SHP77 treated with DMSO at 0.1 percent for 48 hours (cell line): ENCODE measurements at regions not wholly inside any gene's neighbourhood (a gene's known extent, or its start where the extent isn't known, plus 50 kb on each side); places are given as distances from the start of the nearest gene placed in this dataset.
"Not testable (repeated sequence)": the region's sequence is repeated elsewhere in the genome, so short reads cannot be mapped to it uniquely, and the experiment has no call there.

ENCODE experiments used
- DNase-seq: peaks from one replicate; lab custom pipeline; 2025; lab: John Stamatoyannopoulos, UW

DNA sequence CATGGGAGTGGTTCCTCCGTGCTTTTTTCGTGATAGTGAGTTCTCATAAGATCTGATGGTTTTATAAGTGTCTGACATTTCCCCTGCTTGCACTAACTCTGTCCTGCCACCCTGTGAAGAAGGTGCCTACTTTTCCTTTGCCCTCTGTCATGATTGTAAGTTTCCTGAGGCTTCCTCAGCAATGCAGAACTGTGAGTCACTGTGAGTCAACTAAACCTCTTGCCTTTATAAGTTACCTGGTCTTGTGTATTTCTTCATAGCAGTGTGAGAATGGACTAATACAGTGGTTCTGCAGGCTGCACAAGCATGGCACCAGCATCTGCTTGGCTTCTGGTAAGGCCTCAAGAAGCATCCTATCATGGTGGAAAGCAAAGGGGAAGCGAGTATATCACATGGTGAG is 1144.6 kb downstream of the SORCS3 start:
- DNase-seq, result no peak

DNA sequence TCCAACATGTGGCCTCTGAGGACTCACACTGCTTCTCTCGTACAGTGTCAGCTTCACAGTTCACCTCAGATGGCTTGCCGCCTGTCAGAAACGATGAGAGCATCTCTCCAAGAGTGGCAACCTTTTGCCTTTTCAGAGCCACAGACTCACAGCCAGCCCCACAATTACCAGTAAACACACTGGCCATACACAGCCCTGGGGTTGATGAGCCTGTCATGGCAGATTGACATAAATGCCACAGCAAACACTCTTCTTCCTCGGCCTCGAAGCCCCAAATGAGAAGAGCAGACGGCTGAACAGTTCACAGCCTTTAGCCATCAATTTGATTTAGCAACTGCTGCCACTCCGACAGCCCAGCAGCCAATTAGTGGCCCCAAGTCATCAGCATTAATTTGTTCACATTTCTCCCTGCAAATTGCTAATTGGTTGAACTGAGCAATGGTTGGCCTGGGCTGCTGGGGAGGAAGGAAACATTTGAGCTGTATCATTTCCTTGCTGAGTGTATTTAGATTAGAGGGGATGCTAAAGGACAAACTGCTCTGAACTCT is 1142.9 kb downstream of the SORCS3 start:
- no peak for DNase-seq

DNA sequence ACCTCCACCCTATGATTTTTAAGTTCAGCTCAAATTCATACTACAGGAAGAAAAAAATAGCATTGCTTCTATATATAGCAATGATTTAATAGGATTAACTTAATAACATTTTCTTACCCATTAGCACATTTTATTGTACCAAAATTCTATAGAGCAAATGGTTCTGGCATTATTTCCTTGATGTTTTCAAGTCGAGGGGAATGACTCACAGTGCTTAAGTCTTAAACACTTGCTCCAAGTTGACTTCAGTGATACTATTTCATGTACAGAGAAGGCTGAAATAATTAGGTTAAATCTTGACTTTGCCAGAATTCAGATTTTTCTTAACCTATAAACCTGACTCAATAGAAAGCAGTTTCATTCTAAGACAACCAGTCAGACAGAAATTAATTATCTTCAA is 1133.8 kb downstream of the SORCS3 start:
- DNase-seq, result no peak

DNA sequence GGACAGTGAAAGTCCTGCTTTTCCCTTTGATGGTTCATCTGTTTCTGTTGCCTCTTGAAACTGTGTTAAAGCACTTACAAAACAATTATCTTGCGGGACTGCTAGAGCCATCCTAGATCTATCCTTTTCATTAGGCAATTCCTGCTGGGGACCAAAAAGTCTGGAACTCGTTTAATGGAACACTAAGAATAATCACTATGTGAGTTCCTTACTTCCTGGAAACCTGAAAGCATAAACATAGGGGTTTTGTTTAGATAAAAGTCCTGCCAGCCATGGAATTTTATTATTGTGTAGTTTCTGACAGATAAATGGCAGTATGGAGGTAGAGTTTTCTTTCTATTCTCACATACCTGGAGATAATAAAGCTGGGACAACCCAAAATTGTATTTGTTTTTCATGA is 1133.3 kb downstream of the SORCS3 start:
- DNase-seq, result no peak

DNA sequence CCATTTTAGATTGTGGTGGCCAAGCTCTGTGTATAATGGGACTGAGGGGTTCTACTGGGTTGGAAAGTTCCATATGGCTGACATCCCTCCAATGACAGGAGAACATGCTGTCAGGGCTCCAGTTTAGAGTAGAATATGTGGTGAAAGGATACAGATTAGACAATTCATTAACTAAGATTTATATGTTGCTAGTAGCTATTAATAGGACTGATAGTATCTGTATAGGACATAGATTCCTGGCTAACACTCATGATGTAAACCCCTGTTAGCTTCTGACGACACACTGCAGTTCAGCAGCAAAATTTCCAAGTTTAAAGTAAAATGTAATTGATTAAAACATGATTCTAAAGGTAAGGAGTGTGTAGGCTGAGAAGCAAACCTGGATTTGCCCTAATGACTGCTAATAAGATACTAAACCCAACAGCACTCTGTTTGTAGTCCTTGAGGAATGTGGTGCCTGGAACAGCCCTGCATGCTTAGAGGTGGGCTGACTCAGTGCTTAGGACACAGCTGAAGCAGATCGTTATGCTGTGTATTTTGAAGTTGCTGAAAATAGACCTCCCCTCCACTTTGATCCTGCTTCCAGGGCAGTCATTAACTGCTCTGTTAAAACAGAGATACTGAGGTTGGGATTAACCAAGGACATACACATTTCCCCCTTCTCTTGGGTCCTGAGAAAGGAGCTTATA is 1129.6 kb downstream of the SORCS3 start:
- no peak for DNase-seq

DNA sequence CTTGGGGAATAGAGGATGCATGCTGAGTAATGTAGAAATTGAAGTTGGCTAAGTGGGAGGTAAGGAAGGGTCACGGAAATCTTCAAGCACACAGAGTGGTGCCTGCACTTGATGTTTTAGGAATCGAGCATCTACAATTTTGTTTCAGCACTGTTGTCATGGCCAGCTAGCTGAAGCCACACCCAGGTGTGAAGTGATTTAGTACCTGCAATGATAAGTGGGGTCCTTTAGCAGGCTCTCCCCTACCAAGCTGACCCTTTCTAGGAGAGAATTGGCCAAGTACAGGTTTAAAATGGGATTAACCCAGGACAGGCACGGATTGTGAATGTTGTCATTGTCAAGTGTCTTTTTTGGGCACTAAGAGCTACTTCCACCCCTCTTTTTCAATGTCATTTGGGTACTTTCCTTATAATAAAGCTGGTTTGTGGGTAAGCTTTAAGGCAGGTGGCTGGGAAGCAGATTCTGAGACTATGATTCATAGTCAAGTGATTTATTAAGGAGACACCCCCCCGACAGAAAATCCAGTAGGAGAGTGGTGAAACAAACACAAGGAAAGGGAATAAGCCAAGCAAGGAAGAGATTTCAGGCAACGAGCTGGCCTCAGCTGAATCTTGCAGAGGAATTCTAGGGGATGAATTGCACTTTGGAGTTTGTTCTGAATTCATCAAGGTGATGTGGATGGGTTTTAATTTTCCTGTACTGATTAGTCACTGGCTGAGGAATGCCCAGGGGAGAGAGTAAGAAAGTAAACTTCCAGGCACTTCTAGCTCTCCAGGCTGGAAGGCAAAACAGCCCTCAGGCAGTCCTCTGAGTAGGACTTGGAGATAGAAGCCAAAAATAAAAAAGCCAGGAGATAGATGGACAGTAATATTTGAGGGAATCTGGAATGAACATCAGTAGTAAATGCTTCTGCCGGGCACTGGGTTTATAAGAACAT is 1128.4 kb downstream of the SORCS3 start:
- DNase-seq, result no peak

DNA sequence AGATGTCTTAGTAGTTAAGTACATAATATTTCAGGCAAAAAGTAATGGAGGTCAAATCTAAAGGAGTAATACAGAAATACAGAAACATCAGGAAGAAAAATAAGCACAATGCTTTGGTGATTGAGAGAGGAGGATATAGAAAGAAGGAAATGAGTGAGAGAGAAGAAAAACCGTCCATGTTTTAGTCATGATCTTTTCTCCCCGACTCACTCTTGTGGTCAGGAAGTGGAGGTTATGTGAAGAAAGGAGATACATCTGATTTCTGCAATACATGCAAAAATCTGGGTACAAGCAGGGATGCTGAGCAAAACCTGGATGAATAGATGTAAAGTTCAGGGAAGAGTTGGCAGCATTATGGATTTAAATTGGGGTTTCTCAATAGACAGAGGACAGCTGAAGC is 1122.5 kb downstream of the SORCS3 start:
- no peak for DNase-seq

DNA sequence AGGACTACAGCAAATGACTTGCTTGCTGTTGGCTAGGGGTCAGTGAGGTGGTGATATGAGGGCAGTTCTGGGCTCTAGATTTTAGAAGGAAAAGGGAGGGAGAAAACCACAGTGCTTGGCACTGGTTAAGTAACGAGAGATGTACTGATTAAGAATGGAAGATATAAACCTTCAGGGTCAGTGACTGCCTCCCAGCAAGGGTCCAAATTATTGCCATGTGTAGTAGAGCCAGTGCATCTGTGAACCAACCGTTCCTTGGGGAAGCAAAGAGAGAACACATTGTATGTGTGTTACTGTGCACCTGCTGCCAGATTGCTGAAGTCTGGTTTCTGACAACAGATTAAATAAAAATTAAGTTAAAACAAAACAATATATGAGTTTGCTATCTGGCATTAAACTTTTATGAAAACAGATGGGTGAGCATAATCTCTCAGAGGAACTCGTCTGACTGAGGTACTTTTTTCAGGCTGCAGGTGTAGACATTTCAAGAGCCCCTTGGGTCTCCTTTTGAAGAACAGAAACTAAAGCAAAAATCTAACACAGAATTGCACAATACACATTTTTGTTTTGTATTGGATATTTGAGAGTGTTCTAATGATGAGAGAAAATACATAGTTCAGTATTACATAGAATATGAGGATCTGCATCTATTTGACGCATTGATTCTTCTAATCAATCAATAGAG is 1120.6 kb downstream of the SORCS3 start:
- no peak for DNase-seq

DNA sequence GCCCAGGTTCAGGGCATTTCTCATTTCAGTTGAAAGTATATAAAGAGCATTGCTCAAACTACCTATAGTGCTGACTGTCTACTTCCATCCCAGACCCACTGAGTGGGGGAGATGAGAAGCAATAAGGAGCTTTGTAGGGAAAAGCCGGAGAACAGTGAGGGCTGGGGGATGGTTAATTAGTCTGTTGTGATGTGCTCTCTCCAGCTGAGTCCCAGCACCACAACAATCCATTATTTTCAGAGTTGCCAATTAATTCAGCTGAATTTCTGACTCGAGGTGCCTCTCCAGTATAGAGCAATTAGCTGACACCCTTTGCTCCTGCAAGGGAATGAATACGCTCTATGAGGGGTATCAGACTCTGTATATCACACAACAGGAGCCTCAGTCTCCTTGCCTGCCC is 1118.6 kb downstream of the SORCS3 start:
- DNase-seq, result no peak

DNA sequence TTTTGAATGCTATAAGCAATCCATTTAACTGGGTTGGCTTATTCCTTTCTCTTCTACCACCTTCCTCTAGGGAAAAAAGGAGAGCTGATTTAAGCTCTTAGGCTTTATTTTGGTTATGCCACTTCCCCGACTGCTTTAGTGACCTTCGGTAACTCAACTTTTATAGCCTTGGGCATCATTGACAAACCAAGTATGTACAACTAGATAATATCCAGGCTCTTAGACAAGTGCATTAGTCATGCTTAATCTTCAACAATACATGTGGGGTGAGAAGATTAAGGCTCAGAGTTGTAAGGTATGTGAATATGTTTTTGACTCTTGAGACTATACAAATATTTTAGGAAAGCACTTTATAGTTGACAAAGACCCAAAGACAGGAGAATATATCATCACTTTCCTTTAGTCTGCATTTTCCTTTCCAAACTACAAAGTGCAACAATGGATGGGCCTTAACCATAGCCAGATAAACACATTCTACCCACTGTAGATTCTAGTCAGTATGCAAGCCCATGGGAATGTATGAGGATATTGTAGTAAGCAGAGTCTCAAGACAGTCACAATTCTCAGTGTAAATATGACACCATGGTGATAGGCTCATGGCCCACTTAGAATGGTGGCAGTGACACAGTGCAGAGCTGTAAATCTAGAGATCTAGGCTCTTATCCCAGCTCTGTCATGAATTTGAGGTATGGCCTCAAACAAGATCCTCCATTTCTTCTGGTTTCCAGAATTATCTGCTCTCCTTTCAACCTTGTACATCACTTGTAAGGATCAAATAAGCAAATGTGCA is 1117.3 kb downstream of the SORCS3 start:
- no peak for DNase-seq

DNA sequence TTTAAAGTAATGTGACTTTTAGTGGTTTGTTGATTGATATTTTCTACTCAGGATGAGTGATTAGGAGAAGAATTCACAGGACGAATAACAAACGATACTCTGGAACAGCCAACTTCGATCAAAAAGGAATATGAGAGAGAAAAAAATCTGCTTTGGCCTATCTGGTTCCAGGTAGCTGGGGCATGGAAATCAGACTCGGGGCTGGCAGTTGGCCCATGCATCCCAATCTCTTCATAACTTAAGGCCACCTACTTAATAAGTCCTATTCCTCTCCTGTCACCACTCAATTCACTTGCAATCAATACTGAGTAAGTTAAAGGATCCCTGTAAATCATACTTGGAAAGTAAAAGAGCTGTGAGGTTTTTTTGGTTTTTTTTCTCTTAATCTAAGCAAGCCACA is 1116.2 kb downstream of the SORCS3 start:
- no peak for DNase-seq

DNA sequence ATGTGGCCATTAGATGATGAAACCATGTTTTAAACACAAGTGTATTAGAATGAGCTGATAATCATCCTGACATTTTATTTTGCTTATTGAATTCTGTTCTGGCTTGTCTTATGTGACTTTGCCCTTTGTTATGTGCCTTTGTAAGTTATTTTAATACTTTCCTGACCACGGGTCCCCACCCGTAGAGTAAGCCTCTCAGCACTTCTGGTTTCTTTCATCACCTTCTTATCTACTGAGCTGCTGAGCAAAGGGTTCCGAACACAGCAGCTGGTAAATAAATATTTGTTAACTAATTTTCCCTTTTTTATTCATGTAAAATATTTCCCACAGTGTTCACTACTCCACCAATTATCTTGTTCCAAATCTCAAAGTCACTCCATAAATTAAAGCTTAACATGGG is 1115.3 kb downstream of the SORCS3 start:
- DNase-seq, result no peak

DNA sequence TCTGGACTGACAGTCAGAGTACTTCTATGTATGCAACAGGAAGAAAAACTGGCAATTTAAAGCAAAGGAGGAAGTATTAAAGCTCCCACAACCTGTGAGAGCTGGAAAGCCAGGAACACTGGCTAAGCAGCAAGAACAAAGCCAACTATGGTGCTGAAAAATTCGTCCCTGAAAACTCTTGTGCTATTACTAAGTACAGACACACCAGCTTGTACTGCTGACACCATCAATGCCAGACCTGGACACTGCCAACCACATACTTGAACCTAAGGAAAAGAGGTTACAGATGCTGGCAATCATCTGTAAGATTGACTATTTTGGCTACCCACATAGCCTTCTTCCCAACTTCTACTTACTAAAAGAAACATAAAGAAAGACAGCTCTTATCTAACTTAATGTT is 1110.6 kb downstream of the SORCS3 start:
- no peak for DNase-seq

DNA sequence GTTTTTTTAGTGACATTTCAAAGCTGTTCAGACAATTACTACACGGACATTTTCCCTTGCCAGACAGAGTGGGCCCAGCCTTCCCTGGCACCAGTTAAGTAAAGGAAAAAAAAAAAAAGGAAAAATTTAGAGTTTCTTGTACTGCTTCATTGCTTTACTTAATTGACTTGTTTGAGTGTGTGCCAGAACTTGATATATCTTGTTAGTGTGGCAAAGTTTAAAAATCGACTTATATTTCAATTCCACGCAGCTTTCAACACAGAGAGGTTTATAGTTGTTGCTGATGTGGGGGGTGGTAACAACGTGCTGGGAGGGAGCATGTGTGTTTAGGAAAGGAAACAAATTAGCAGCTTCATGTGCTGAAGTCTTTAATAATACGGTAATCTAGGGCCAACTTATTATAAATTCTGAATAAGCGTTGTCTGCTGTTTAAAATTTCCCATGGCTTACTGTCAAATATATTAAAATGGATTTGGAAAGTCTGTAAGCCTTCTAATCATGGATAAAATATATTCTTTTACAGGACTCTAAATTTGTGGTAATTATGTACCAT is 1104.6 kb downstream of the SORCS3 start:
- no peak for DNase-seq

DNA sequence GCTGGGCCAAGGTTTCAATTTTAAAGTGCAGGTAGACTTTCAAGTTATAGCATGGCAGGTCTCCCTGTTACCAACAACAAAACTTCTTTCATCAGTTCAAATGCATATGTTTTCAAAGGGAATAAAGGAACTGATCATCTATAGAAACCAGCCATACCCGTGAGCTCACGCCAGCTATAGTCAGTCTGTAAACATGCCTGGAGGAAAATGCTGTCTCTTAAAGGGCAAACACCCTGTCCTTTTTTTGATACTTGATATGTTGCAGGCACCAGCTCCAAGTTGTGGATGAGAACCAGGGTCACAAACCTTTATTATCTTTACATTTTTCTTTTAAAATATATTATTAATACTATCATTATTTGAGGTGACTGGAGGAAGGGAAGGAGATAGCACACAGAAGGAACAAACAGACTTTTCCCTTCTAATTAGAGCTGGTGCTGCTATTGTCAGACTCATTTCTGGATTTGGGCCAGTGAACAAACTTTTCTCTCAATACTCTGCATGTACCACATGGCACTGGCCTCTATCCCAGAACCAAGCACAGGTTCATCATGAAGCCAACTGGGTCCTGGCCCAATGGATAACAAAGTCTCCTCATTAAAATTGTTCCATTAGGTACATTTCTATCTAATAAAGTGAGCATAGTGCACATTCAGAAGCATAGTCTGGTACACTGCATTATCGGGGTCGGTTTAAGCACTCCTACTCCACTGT is 1102.4 kb downstream of the SORCS3 start:
- no peak for DNase-seq

DNA sequence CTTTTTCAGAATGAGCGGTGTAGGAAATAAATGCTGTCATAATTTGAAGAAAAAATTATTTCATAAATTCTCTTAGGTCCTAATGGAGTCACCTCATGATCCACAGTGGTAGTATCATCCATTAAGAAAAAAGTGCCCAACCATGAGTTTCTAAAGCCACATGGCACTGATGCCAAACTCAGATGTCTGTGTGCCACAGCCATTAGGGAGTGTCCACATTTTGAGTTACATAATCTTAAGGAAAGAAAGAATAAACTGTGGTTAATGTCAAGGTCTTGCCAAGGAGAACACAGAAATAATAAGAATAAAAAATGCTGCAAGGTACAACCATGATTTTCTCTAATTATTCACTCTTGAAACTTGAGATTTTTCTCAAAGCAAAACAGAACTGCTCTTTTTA is 1101.8 kb downstream of the SORCS3 start:
- DNase-seq, result no peak

DNA sequence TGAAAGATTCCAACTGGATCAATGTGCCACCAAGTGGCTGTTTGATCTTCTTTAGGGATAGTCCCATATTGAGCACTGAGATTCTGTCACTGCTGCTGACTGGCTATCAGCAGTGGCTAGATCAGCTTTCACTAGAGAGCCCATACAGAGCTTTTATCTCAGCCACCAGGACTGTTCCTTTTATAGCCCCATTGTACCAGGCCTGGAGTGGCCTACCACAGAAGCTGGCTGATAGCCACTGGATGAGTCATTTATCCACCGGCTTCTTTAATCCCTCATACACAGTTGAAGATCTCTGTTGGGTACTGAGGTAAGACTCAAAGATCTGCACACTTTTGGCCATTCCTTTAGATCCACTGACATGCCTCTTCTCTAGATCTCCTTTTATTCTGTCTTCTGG is 1101.1 kb downstream of the SORCS3 start:
- DNase-seq, result no peak

DNA sequence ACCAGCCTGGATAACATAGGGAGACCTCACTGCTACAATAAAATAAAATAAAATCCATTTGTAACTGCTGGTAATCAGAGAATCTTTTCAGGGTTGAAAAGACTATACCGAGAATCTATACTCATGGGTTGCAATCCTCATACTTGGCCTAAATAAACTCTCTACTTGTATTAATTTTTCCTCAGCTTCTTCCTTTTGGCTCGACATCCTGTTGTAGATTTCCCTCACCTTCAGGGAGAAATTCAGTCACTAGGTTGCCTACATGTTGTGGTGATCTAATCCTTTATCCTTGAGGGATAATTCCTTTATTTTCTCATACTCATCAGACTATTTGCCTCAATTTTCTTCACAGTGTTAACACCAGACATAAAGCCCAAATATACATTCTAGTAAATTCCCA is 1093.4 kb downstream of the SORCS3 start:
- DNase-seq, result no peak

DNA sequence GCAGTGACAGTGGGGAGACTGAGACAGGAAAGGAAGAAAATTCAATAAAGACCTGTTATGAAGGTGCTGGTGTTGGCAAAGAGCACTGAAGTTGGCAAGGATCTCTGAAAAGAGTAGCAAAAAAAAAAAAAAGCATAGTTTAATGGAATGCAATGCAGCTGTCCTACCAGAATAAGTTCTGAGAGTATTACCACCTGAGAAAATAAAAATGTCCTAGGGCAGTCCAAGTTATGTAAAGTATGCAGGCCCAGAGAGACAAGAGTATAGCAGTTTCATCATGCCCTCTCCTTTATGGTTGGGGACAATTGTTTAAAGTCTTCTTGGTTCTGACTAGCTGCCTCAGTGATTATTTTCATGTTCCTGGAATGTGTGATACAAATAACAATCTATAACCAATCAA is 1092.8 kb downstream of the SORCS3 start:
- DNase-seq, result no peak

DNA sequence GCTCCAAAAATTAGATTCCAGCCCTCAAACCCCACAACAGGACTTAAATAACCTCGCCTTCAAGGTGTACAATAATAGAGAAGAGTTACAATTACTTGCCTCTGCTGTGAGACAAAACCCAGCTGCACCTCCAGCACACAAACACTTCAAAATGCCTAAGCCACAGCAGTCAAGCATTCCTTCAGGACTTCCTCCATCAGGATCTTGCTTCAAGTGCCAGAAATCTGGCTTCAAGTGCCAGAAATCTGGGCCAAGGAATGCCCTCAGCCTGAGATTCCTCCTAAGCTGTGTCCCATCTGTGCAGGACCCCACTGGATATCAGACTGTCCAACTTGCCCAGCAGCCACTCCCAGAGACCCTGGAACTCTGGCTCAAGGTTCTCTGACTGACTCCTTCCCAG is 1088.3 kb downstream of the SORCS3 start:
- no peak for DNase-seq

DNA sequence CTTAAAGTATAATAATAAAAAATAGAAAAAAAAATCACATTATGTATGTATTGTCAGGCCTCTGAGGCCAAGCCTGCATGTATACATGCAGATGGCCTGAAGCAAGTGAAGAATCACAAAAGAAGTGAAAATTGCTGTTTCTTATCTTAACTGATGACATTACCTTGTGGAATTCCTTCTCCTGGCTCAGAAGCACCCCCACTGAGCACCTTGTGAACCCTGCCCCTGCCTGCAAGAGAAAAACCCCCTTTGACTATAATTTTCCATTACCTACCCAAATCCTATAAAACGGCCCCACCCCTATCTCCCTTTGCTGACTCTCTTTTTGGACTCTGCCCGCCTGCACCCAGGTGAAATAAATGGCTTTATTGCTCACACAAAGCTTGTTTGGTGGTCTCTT is 1086.5 kb downstream of the SORCS3 start:
- DNase-seq, result not testable (repeated sequence)
